ENCODE measurements at regions not wholly inside any gene's neighbourhood (a gene's known extent, or its start where the extent isn't known, plus 50 kb on each side); places are given as distances from the start of the nearest gene placed in this dataset.
"Not testable (repeated sequence)": the region's sequence is repeated elsewhere in the genome, so short reads cannot be mapped to it uniquely, and the experiment has no call there.

DNA sequence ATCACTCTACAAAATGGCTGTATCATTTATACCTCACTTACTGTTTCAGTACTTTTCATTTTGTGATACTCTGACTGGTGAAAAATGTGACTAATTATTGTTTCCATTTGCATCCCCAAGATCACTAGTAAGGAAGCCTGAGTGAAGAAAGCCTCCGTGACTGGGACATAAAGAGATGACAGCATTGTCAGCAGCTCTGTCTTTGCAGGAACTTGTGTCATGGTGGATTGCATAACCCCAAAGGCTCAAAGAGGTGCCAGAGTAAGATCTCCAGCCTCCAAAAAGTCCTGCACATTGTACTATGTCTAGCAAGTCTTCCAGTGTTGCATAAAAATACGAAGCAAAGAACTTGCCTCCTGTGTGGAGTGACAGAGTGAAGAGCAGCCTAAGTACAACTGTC lies 187.5 kb upstream of the CRIM1 start:
- TF ChIP-seq, protein P1, sequence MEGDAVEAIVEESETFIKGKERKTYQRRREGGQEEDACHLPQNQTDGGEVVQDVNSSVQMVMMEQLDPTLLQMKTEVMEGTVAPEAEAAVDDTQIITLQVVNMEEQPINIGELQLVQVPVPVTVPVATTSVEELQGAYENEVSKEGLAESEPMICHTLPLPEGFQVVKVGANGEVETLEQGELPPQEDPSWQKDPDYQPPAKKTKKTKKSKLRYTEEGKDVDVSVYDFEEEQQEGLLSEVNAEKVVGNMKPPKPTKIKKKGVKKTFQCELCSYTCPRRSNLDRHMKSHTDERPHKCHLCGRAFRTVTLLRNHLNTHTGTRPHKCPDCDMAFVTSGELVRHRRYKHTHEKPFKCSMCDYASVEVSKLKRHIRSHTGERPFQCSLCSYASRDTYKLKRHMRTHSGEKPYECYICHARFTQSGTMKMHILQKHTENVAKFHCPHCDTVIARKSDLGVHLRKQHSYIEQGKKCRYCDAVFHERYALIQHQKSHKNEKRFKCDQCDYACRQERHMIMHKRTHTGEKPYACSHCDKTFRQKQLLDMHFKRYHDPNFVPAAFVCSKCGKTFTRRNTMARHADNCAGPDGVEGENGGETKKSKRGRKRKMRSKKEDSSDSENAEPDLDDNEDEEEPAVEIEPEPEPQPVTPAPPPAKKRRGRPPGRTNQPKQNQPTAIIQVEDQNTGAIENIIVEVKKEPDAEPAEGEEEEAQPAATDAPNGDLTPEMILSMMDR (conservative IDR thresholded peaks at IDR 0.05; ENCODE audit: low read length), result no peak
- DNase-seq (ENCODE audit: low read depth), result peak; percentile 9
- no peak overlapping the region for H3K4me3 ChIP-seq (ENCODE audit: low read length)

DNA sequence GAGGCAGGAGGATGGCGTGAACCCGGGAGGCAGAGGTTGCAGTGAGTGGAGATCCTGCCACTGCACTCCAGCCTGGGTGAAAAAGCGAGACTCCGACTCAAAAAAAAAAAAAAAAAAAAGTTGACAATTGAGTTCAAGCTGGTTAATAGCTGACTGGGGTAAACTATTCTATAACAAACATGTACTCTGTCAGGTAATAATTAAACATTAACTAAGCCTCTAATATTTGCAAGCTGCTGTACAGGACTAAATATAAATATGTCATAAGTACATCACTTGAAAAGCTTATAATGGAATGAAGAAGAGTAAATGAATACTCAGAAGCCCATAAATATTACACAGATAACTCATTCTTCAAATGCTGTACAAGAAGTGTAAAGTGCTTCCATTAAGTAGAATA lies 190.4 kb upstream of the CRIM1 start:
- no peak overlapping the region for H3K4me3 ChIP-seq (ENCODE audit: low read length)
- TF ChIP-seq, protein P1 (conservative IDR thresholded peaks at IDR 0.05; ENCODE audit: low read length), result no peak
- no peak for DNase-seq (ENCODE audit: low read depth)

DNA sequence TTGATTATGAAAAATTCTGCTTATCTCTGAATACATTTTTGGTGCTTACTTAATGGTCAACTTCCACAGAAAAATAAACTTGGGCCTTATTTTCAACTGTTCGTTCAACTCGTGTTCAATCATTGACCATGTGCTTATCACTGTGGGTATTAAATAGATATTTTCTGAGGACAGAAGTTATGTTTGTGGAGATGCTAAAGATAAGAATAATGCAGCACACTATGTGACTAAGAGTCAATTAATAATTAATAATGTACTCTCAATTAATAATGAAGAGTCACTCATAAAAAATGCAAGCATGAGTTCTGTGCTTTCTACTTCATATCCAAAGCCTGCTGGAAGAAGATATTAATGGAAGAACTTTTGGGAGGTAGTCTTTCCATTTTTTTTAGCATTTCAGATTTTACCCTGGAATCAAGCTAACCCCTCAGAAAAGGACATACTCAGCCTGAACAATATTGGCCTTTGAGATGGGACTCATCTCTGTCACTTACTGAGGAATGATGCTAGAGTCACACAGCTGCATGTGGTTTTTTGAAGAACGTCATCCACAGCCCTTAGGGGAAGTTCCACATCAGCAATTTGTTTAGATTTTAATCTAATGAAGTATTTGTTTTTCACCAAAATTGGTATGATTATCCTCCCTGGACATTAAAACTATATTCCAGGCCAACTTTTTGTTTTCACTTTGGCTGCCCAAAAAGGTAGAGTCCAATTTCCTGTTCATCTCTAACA lies 191.9 kb upstream of the CRIM1 start:
- TF ChIP-seq, protein P1 (conservative IDR thresholded peaks at IDR 0.05; ENCODE audit: low read length), result no peak
- DNase-seq (ENCODE audit: low read depth), result no peak
- H3K4me3 ChIP-seq (ENCODE audit: low read length), result no peak overlapping the region

DNA sequence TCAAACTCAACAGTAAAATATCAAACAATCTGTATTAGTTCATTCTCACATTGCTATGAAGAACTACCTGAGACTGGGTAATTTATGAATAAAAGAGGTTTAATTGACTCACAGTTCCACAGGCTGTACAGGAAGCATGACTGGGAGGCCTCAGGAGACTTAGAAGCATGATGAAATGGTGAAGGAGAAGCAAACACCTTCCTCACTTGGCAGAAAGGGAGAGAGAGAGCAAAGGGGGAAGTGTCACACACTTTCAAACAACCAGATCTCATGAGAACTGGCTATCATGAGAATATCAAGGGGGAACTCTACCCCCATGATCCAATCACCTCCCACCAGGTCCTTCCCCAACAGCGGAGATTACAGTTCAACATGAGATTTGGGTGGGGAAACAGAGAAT lies 198.5 kb upstream of the CRIM1 start:
- H3K4me3 ChIP-seq (ENCODE audit: low read length); DNase-seq (ENCODE audit: low read depth): not testable (repeated sequence)

DNA sequence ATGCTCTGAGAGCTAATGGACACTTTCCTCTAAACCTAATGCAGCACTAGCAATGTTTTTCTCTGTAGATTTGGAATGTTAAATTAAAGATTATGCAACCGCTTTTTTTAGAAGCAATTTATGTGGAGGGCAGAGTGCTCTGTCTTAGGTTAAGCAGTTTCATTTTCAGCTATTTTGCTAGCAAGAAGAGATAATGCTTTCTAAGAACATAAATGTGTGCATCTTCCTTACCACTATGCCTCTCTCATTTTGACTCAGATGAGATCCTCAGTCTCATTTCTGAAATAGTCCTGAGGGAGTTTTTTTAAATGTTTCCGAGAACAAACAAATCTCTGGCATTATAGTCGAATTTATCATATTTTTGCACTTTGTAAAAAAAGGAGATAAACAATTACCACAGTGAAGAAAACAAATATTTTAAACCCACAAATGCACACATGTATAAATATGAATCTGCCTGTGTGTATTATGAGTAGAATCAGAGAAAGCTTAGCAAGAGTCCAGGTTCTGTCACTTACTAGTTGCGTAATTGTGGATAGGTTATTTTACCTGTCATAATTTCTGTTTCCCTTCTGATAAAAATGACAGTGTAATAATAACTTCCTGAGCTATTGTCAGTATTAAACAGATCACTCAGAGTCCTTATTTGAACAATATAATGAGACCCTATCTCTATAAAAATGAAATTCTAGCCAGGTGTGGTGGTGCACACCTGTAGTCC lies 207.7 kb upstream of the CRIM1 start:
- TF ChIP-seq, protein P1 (conservative IDR thresholded peaks at IDR 0.05; ENCODE audit: low read length), result no peak
- no peak overlapping the region for H3K4me3 ChIP-seq (ENCODE audit: low read length)
- no peak for DNase-seq (ENCODE audit: low read depth)

DNA sequence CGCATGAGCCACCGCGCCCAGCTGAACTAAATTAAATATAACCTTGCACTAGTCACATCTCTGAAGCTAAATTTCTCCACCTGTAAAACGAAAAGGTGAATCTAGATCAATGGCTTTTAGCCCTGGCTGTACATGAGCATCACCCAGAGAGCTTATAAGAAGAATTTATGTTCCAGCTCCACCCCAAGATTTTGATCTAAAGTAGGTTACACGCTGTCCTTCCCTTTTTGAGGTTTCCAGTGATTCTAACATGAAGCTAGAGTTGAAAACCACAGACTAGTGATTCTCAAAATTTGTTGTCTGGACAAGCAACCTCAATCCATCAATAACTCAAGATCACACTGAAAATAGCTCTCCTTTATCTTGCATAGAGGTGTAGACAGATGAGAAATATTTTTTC lies 208.8 kb upstream of the CRIM1 start:
- no peak for DNase-seq (ENCODE audit: low read depth)
- H3K4me3 ChIP-seq (ENCODE audit: low read length), result no peak overlapping the region
- TF ChIP-seq, protein P1 (conservative IDR thresholded peaks at IDR 0.05; ENCODE audit: low read length), result no peak

DNA sequence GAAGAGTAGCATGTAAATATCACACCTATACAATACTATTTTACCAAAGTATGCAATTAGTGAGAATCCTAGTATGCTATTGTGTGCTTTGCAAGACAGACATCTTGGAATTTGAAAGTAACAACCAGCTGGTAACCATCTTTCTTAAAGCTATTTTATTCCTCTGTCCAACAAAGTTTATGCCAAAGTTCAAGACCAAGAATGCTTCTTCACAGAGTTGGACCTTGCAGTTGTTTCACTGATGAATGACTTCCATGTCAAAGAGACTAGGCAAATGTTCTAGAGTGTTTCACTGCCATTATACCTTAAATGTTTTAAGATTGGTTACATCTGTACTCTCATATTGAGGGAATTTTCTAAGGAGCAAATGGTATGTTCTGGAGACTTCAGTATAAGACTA lies 215.2 kb upstream of the CRIM1 start:
- TF ChIP-seq, protein P1 (conservative IDR thresholded peaks at IDR 0.05; ENCODE audit: low read length), result no peak
- H3K4me3 ChIP-seq (ENCODE audit: low read length), result no peak overlapping the region
- DNase-seq (ENCODE audit: low read depth), result no peak

Data from AG10803 (cell line).